ENCODE measurements at regions not wholly inside any gene's neighbourhood (a gene's known extent, or its start where the extent isn't known, plus 50 kb on each side); places are given as distances from the start of the nearest gene placed in this dataset.

DNA sequence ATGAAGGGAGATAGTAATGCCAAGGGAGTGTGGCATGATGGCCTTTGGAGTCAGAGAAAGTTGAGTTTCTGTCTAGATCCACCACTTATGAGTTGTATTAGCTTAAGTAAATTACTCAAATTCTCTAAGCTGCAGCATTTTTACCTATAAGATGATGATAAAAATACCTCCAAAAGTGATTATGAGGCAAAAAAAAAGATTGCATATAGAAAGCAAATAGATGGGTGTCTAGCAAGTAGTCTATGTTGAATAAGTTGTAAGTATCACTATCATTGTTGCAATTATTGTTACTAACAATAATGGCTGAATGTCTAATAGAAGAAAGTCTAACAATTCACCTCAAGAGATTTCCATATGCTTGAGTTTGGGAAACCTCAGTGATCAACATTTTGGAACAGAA, 959.2 kb upstream of the GJE1 start:
- Mint-ChIP-seq H3K27ac (no peak overlapping the region), H3K27me3 (ENCODE audit: insufficient read depth) (no peaks in the 10 kb centered on the region), H3K4me1 (peaks cover 4% of the 10 kb centered on the region), H3K36me3 (ENCODE audit: low read depth) (peaks cover 5% of the 10 kb centered on the region), H3K9me3 (peaks cover 22% of the 10 kb centered on the region), H3K4me3 (no peak overlapping the region)
- no peaks in the 10 kb centered on the region for H3K36me3 ChIP-seq (ENCODE audit: control insufficient read depth, insufficient read depth, low read length)
- H3K4me1 ChIP-seq (ENCODE audit: control insufficient read depth, insufficient read depth, low read length) = no peaks in the 10 kb centered on the region
- no peak overlapping the region for H3K9ac ChIP-seq (ENCODE audit: extremely low read depth, low read length, poor library complexity, severe bottlenecking)
- no peaks in the 10 kb centered on the region for H3K27me3 ChIP-seq (ENCODE audit: control insufficient read depth, insufficient read depth, low read length, poor library complexity, severe bottlenecking)
- H3K27ac ChIP-seq (ENCODE audit: low read depth, low read length) = no peak overlapping the region
- TF ChIP-seq, protein P1, sequence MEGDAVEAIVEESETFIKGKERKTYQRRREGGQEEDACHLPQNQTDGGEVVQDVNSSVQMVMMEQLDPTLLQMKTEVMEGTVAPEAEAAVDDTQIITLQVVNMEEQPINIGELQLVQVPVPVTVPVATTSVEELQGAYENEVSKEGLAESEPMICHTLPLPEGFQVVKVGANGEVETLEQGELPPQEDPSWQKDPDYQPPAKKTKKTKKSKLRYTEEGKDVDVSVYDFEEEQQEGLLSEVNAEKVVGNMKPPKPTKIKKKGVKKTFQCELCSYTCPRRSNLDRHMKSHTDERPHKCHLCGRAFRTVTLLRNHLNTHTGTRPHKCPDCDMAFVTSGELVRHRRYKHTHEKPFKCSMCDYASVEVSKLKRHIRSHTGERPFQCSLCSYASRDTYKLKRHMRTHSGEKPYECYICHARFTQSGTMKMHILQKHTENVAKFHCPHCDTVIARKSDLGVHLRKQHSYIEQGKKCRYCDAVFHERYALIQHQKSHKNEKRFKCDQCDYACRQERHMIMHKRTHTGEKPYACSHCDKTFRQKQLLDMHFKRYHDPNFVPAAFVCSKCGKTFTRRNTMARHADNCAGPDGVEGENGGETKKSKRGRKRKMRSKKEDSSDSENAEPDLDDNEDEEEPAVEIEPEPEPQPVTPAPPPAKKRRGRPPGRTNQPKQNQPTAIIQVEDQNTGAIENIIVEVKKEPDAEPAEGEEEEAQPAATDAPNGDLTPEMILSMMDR (conservative IDR thresholded peaks at IDR 0.05) = no peak
- no peaks in the 10 kb centered on the region for H3K9me3 ChIP-seq (ENCODE audit: control insufficient read depth, low read length)
- no peak for DNase-seq
- H3K4me3 ChIP-seq (ENCODE audit: low read length) = no peak overlapping the region

DNA sequence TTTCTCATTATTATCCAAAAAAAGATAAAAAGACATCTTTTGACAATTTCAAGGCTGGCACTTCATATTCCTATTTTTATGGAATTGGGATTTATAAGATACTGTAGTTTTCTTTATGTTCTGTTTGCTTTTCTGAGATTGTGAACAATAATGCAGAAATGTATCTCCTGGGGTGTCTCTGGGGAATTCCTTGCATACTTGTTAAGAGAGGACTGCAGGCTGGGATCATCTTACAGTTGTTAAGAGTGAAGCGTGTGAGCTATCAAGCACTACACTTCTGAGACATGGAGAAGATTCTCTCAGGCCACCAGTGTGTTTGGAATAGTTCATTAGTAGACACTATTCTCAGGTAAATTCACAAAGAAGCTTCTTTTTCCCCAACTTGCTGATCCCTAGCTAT, 963.3 kb upstream of the GJE1 start:
- WGBS, 2 experiments (ENCODE audit: insufficient coverage in 1 of 2, insufficient read length in 1 of 2) = 50 to 85% methylated on average over 1 of the region's 1 CpG
- no peak for DNase-seq
- H3K4me1 Mint-ChIP-seq = peaks cover 13% of the 10 kb centered on the region
- no peaks in the 10 kb centered on the region for H3K36me3 Mint-ChIP-seq (ENCODE audit: low read depth)
- no peaks in the 10 kb centered on the region for H3K27me3 Mint-ChIP-seq (ENCODE audit: insufficient read depth)
- no peak overlapping the region for H3K4me3 Mint-ChIP-seq
- peaks cover 4% of the 10 kb centered on the region for H3K4me1 ChIP-seq (ENCODE audit: control insufficient read depth, insufficient read depth, low read length)
- TF ChIP-seq, protein P1 (conservative IDR thresholded peaks at IDR 0.05) = no peak
- no peak overlapping the region for H3K9ac ChIP-seq (ENCODE audit: extremely low read depth, low read length, poor library complexity, severe bottlenecking)
- peaks cover 13% of the 10 kb centered on the region for H3K9me3 Mint-ChIP-seq
- H3K27me3 ChIP-seq (ENCODE audit: control insufficient read depth, insufficient read depth, low read length, poor library complexity, severe bottlenecking) = no peaks in the 10 kb centered on the region
- no peaks in the 10 kb centered on the region for H3K9me3 ChIP-seq (ENCODE audit: control insufficient read depth, low read length)
- no peaks in the 10 kb centered on the region for H3K36me3 ChIP-seq (ENCODE audit: control insufficient read depth, insufficient read depth, low read length)
- no peak overlapping the region for H3K4me3 ChIP-seq (ENCODE audit: low read length)
- H3K27ac Mint-ChIP-seq = no peak overlapping the region
- no peak overlapping the region for H3K27ac ChIP-seq (ENCODE audit: low read depth, low read length)

DNA sequence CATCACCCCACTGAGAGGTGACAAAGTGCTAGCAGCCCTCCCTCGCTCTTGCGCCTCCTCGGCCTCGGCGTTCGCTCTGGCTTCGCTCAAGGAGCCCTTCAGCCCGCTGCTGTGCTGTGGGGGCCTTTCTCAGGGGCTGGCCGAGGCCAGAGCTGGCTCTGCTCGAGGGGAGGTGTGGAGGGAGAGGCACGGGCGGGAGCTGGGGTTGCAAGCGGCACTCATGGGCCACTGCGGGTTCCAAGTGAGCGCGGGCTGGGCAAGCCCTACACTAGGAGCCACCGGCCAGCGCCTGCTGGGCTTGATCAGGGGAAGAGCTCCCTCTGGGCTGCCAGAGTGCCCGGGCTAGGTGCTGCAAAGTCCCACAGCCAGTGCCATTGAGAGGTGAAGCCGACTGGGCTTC, 964.8 kb upstream of the GJE1 start:
- Mint-ChIP-seq H3K36me3 (ENCODE audit: low read depth) (peaks cover 3% of the 10 kb centered on the region), H3K4me3 (no peak overlapping the region), H3K27me3 (ENCODE audit: insufficient read depth) (no peaks in the 10 kb centered on the region), H3K27ac (no peak overlapping the region), H3K9me3 (peaks cover 20% of the 10 kb centered on the region), H3K4me1 (peaks cover 15% of the 10 kb centered on the region)
- peaks cover 7% of the 10 kb centered on the region for H3K9me3 ChIP-seq (ENCODE audit: control insufficient read depth, low read length)
- no peak for DNase-seq
- TF ChIP-seq, protein P1 (conservative IDR thresholded peaks at IDR 0.05) = no peak
- no peak overlapping the region for H3K9ac ChIP-seq (ENCODE audit: extremely low read depth, low read length, poor library complexity, severe bottlenecking)
- no peaks in the 10 kb centered on the region for H3K27me3 ChIP-seq (ENCODE audit: control insufficient read depth, insufficient read depth, low read length, poor library complexity, severe bottlenecking)
- WGBS, 2 experiments (ENCODE audit: insufficient coverage in 1 of 2, insufficient read length in 1 of 2) = 90 to 97% methylated on average over 7 to 20 of the region's 20 CpGs
- no peaks in the 10 kb centered on the region for H3K36me3 ChIP-seq (ENCODE audit: control insufficient read depth, insufficient read depth, low read length)
- H3K27ac ChIP-seq (ENCODE audit: low read depth, low read length) = no peak overlapping the region
- peaks cover 4% of the 10 kb centered on the region for H3K4me1 ChIP-seq (ENCODE audit: control insufficient read depth, insufficient read depth, low read length)
- no peak overlapping the region for H3K4me3 ChIP-seq (ENCODE audit: low read length)

All from endodermal cell (in vitro differentiated cells).